Stomach (tissue), 8 donors: ENCODE measurements at regions not wholly inside any gene's neighbourhood (a gene's known extent, or its start where the extent isn't known, plus 50 kb on each side); places are given as distances from the start of the nearest gene placed in this dataset.

Source experiments
- DNase-seq, 2 donors: peaks; one replicate each; pipeline versions ENCODE4 v3.0.0 to v3.0.0-alpha.2; 2013 to 2019
- H3K27ac ChIP-seq, 5 donors: fragments of 200-600 bp in 4 of 5; sonication (generic) in 4 of 5; one replicate each; pipeline ENCODE4 v1.5.1; 2013 to 2019; ENCODE audit warnings: mild to moderate bottlenecking in 1 of 5, moderate library complexity in 1 of 5
- H3K27me3 ChIP-seq, 3 donors: fragments of 200-600 bp; sonication (generic); one replicate each; pipeline ENCODE4 v1.5.1; 2017 to 2019; ENCODE audit warnings: mixed run types in 1 of 3
- H3K36me3 ChIP-seq, 4 donors: fragments of 200-600 bp; sonication (generic); 1 replicate in 3 of 4; 2 replicates in 1 of 4; pipeline ENCODE4 v1.5.1; 2016 to 2019
- H3K4me1 ChIP-seq, 4 donors: fragments of 200-600 bp; sonication (generic); one replicate each; pipeline ENCODE4 v1.5.1; 2016 to 2019
- H3K4me3 ChIP-seq, 4 donors: fragments of 200-600 bp; sonication (generic) in 3 of 4; one replicate each; pipeline ENCODE4 v1.5.1; 2016 to 2019; ENCODE audit warnings: mild to moderate bottlenecking in 1 of 4
- H3K9me3 ChIP-seq, 4 donors: fragments of 200-600 bp; sonication (generic); one replicate each; pipeline ENCODE4 v1.5.1; 2016 to 2019
- CTCF ChIP-seq, 7 experiments: fragments of 450-650 bp in 4 of 7; fragments of 200-600 bp in 3 of 7; sonication (generic) in 3 of 7; IDR thresholded peaks; one replicate each; pipeline ENCODE4 v1.5.1; 2016 to 2019; ENCODE audit warnings: antibody characterized with exemption in 7 of 7, control low read depth in 2 of 7, mild to moderate bottlenecking in 1 of 7
- EP300 ChIP-seq: sonication (generic); formaldehyde crosslinking; IDR thresholded peaks from one replicate; pipeline ENCODE4 v1.6.1; 2017; ENCODE audit warnings: antibody characterized with exemption
- POLR2A ChIP-seq, 4 donors: fragments of 450-650 bp; IDR thresholded peaks; one replicate each; pipeline ENCODE4 v1.6.1; 2016; ENCODE audit warnings: antibody characterized with exemption in 4 of 4, control low read depth in 2 of 4, mild to moderate bottlenecking in 1 of 4, moderate library complexity in 1 of 4
- POLR2AphosphoS5 ChIP-seq, 3 donors: sonication (generic); formaldehyde crosslinking; IDR thresholded peaks; one replicate each; pipeline ENCODE4 v1.6.1; 2016; ENCODE audit warnings: antibody characterized with exemption in 3 of 3
- WGBS, 5 donors: extraction: QIAGEN DNeasy Blood & Tissue Kit in 3 of 5; methylation state at CpG; one replicate each; pipeline versions ENCODE4 v1.1.5 to v1.1.7; 2013 to 2018; 5-methylcytosine and 5-hydroxymethylcytosine counted together
- intact Hi-C: fragments of 100-400 bp; cut with DNase I; formaldehyde crosslinking; loops from one replicate; pipeline ENCODE4 v1.15.1; 2023; ENCODE audit warnings: low total_unique reads
- donor health status: healthy with polysubstance abuse.
- donor health status: Bipolar disorder and iron deficiency.
- donor health status: healthy.

DNA sequence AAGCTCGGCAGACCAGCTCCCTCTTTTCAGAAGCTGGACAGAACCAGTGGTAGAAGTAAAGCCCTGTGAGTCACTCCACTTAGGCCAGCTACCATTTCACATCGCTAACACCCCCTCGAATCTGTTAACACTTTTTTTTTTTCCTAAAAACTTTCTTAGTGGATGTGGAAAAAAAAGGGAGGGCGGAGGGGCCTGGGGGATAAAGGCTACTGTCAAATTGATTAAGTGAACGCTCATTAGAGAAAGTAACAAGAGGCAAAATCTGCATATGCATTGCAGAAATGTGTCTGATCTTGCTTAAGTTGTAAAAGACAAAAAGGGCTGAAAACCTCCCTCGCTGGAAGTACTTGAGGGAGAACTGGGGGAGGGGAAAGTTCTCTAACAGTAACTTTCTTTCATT is 86.6 kb upstream of the OTX2 start:
- Histone ChIP-seq H3K4me1 (no peaks in the 10 kb centered on the region), H3K9me3 (no peaks in the 10 kb centered on the region), H3K4me3 (no peak overlapping the region), H3K36me3 (no peaks in the 10 kb centered on the region), H3K27ac (no peak overlapping the region), H3K27me3 (peaks cover 0 to 24% (median 3%) of the 10 kb centered on the region in 3 donors)
- 36 to 58% (median 49%) methylated on average over 6 of the region's 6 CpGs for WGBS, 5 donors
- TF ChIP-seq CTCF (IDR thresholded peaks at IDR 0.05) (no peak), POLR2AphosphoS5 (IDR thresholded peaks at IDR 0.05) (no peak), POLR2A (IDR thresholded peaks at IDR 0.05) (no peak), EP300 (no peak)
- peak in 1 of 2 donors; percentile 4 for DNase-seq
- intact Hi-C loops = no loop called here

DNA sequence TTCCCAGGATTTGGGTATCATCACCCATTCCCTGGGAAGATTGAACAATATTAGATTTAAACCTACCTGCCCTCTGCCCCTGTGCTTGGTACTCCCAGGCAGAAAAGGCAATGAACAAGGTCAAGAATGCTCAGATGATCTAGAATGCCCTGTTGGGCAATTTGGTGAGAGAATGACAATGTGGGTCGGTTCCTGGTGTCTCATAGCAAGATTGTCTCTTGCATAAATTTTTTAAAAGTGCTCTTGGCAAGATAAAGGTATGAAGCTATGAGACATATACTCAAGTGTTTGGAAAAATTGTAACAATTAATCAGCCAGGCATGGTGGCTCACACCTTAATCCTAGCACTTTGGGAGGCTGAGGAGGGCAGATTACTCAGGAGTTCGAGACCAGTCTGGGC is 86.0 kb upstream of the OTX2 start:
- intact Hi-C loops = no loop called here
- 92 to 95% (median 93%) methylated on average over 2 of the region's 2 CpGs for WGBS, 5 donors
- Histone ChIP-seq H3K27ac (no peak overlapping the region), H3K36me3 (no peaks in the 10 kb centered on the region), H3K27me3 (peaks cover 0 to 24% (median 3%) of the 10 kb centered on the region in 3 donors), H3K4me1 (no peaks in the 10 kb centered on the region), H3K9me3 (no peaks in the 10 kb centered on the region), H3K4me3 (no peak overlapping the region)
- DNase-seq = no peak
- TF ChIP-seq EP300 (no peak), CTCF (IDR thresholded peaks at IDR 0.05) (no peak), POLR2A (IDR thresholded peaks at IDR 0.05) (no peak), POLR2AphosphoS5 (IDR thresholded peaks at IDR 0.05) (no peak)

GRCh38 chr14:56895154-56895553 is 84.9 kb upstream of the OTX2 start:
- Histone ChIP-seq H3K4me3 (no peak overlapping the region), H3K27ac (no peak overlapping the region), H3K36me3 (no peaks in the 10 kb centered on the region), H3K4me1 (no peaks in the 10 kb centered on the region), H3K27me3 (peaks cover 0 to 24% (median under 1%) of the 10 kb centered on the region in 3 donors), H3K9me3 (no peaks in the 10 kb centered on the region)
- TF ChIP-seq EP300 (no peak), POLR2AphosphoS5 (IDR thresholded peaks at IDR 0.05) (no peak), CTCF (IDR thresholded peaks at IDR 0.05) (no peak), POLR2A (IDR thresholded peaks at IDR 0.05) (no peak)
- DNase-seq = no peak
- WGBS, 5 donors = 52 to 70% (median 64%) methylated on average over 5 of the region's 5 CpGs
- intact Hi-C loops = no loop called here

DNA sequence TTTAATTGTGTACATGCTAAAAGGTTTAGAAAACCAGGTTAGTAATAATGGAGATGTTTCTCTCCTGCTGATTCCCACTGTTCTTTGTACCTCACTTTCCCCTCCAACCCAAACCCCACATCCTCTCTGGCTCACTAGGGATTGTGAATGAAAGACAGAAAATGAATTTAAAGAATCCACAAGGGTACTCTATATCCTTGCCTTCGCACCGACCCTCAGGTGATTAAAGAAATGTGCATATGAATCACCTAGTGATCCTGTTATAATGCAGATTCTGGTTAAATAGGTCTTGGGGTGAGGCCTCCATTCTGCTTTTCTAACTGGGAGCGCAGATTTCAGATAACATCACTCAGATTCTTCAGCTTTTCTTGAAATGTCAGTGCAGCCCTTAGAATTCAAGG is 84.3 kb upstream of the OTX2 start:
- no peaks in the 10 kb centered on the region for H3K36me3 ChIP-seq
- peaks cover 0 to 24% (median 0%) of the 10 kb centered on the region in 3 donors for H3K27me3 ChIP-seq
- intact Hi-C loops = no loop called here
- H3K4me3 ChIP-seq = no peak overlapping the region
- DNase-seq = no peak
- 65 to 83% (median 77%) methylated on average over 3 of the region's 3 CpGs for WGBS, 5 donors
- H3K4me1 ChIP-seq = no peaks in the 10 kb centered on the region
- no peak for TF ChIP-seq EP300
- TF ChIP-seq POLR2A (IDR thresholded peaks at IDR 0.05) = no peak
- no peak for TF ChIP-seq CTCF (IDR thresholded peaks at IDR 0.05)
- no peaks in the 10 kb centered on the region for H3K9me3 ChIP-seq
- H3K27ac ChIP-seq = no peak overlapping the region
